K562 (cell line): ENCODE measurements at regions not wholly inside any gene's neighbourhood (a gene's known extent, or its start where the extent isn't known, plus 50 kb on each side); places are given as distances from the start of the nearest gene placed in this dataset.

Source experiments
- ATAC-seq: fragments of 200-7000 bp; cut with Tn5 transposase; 3 replicates; pipeline ENCODE4 v1.9.1; 2020; ENCODE audit warnings: moderate library complexity
- BruUV-seq: library from RNA; stranded (reverse); fragments of 400-500 nt; replicated peaks from 2 replicates; lab custom pipeline; 2021; lab: Mats Ljungman, UMichigan
- CTCF ChIA-PET: fragments of 300-600 bp; formaldehyde crosslinking; extraction: SDS; loops from one replicate; lab custom pipeline; 2021; ENCODE audit warnings: low intra/inter-chr PET ratio; lab: Yijun Ruan, JAX
- POLR2A ChIA-PET: fragments of 300-600, 350-650 bp; sonication (Branson Sonifier 250); formaldehyde crosslinking; extraction: SDS; loops from one replicate; lab custom pipeline; 2021; ENCODE audit warnings: antibody characterized with exemption, inconsistent platforms; lab: Yijun Ruan, JAX
- DNase-seq, 4 experiments: peaks; one replicate each; pipeline versions ENCODE4 v3.0.0 to v3.0.0-alpha.2; 2011 to 2018; ENCODE audit warnings: low spot score in 3 of 4, mixed read lengths in 3 of 4; ENCODE audit errors: extremely low read depth in 1 of 4
- FAIRE-seq: peaks from 2 replicates; lab custom pipeline; 2011; peaks lifted over from hg19 to GRCh38; lab: Jason Lieb, UNC
- H2AFZ ChIP-seq: 2 replicates; pipeline ENCODE4 v1.6.0; 2011; ENCODE audit warnings: low read depth, low read length, control low read depth, inconsistent platforms
- H3K27ac ChIP-seq: fragments of 200-600 bp; 3 replicates; pipeline ENCODE4 v1.8.0; 2011; ENCODE audit warnings: low read depth, mild to moderate bottlenecking, control low read depth, inconsistent platforms, low read length, moderate library complexity, mixed read lengths; ENCODE audit errors: extremely low read depth
- H3K27me3 ChIP-seq, 2 experiments: fragments of 300-600 bp in 1 of 2; 2 replicates in 1 of 2; 3 replicates in 1 of 2; pipeline versions ENCODE4 v1.6.0 to v1.8.0; 2011; ENCODE audit warnings: inconsistent platforms in 2 of 2, low read length in 2 of 2, mild to moderate bottlenecking in 1 of 2, mixed read lengths in 1 of 2, moderate library complexity in 1 of 2; ENCODE audit not compliant: control insufficient read depth in 2 of 2, insufficient read depth in 2 of 2
- H3K36me3 ChIP-seq: fragments of 300-600 bp; 3 replicates; pipeline ENCODE4 v1.8.0; 2011; ENCODE audit warnings: mild to moderate bottlenecking, low read length, inconsistent platforms; ENCODE audit not compliant: control insufficient read depth, insufficient read depth
- H3K4me1 ChIP-seq, 2 experiments: fragments of 200-600 bp in 1 of 2; replicated peaks in 1 of 2; 2 replicates in 1 of 2; 3 replicates in 1 of 2; pipeline versions ENCODE4 v1.5.1 to v1.8.0; 2011; ENCODE audit warnings: inconsistent platforms in 2 of 2, low read length in 2 of 2, mild to moderate bottlenecking in 1 of 2, mixed read lengths in 1 of 2, moderate library complexity in 1 of 2; ENCODE audit not compliant: control insufficient read depth in 2 of 2, insufficient read depth in 2 of 2
- H3K4me2 ChIP-seq: 2 replicates; pipeline ENCODE4 v1.6.1; 2011; ENCODE audit warnings: low read length, control low read depth, inconsistent platforms, mixed read lengths; ENCODE audit not compliant: insufficient read depth
- H3K4me3 ChIP-seq: fragments of 200-600 bp; sonication (generic), shearing (Covaris generic); 2 replicates; pipeline ENCODE4 v1.5.1; 2016; ENCODE audit warnings: control low read depth, inconsistent platforms
- H3K79me2 ChIP-seq: fragments of 200-600 bp; 3 replicates; pipeline ENCODE4 v1.8.0; 2011; ENCODE audit warnings: low read length, inconsistent platforms; ENCODE audit not compliant: control insufficient read depth, insufficient read depth
- H3K9ac ChIP-seq, 2 experiments: 2 replicates each; pipeline versions ENCODE4 v1.6.0 to v1.6.1; 2011; ENCODE audit warnings: low read depth in 2 of 2, low read length in 2 of 2, control low read depth in 1 of 2, inconsistent platforms in 1 of 2, mild to moderate bottlenecking in 1 of 2, mixed read lengths in 1 of 2; ENCODE audit not compliant: insufficient read depth in 1 of 2
- H3K9me1 ChIP-seq: one replicate; pipeline ENCODE4 v1.6.0; 2011; ENCODE audit warnings: inconsistent platforms, mild to moderate bottlenecking, low read length, moderate library complexity; ENCODE audit not compliant: control insufficient read depth, insufficient read depth
- H3K9me3 ChIP-seq: replicated peaks from 2 replicates; pipeline ENCODE4 v1.5.1; 2011; ENCODE audit warnings: low read depth, low read length, inconsistent platforms; ENCODE audit not compliant: control insufficient read depth, insufficient read depth
- H4K20me1 ChIP-seq: replicated peaks from 2 replicates; pipeline ENCODE4 v1.6.1; 2011; ENCODE audit warnings: low read length, inconsistent platforms, mixed read lengths; ENCODE audit not compliant: control insufficient read depth, insufficient read depth
- CBFB ChIP-seq: sonication (generic); formaldehyde crosslinking; IDR thresholded peaks from 2 replicates; pipeline ENCODE4 v1.4.0; 2020; ENCODE audit warnings: mild to moderate bottlenecking, missing genetic modification reagents
- CREB3L1 ChIP-seq: fragments of 450-650 bp; IDR thresholded peaks from 2 replicates; pipeline ENCODE4 v1.6.1; 2014; ENCODE audit warnings: low read depth, mild to moderate bottlenecking, moderate library complexity, borderline replicate concordance
- DPF2 ChIP-seq: fragments of 450-650 bp; IDR thresholded peaks from 2 replicates; pipeline ENCODE4 v1.6.1; 2016
- FOXA1 ChIP-seq: fragments of 450-650 bp; IDR thresholded peaks from 2 replicates; pipeline ENCODE4 v1.6.1; 2016; ENCODE audit warnings: mild to moderate bottlenecking, borderline replicate concordance
- IRF2 ChIP-seq: sonication (generic); formaldehyde crosslinking; IDR thresholded peaks from 2 replicates; pipeline ENCODE4 v1.8.1; 2022; ENCODE audit warnings: mild to moderate bottlenecking, missing genetic modification reagents
- KAT2B ChIP-seq: IDR thresholded peaks from one replicate; pipeline ENCODE4 v1.6.1; 2012; ENCODE audit warnings: low read depth, mild to moderate bottlenecking, control low read depth, inconsistent platforms, low read length, moderate library complexity
- L3MBTL2 ChIP-seq: fragments of 450-650 bp; IDR thresholded peaks from 2 replicates; pipeline ENCODE4 v1.6.1; 2016; ENCODE audit warnings: mild to moderate bottlenecking, moderate library complexity
- MEIS2 ChIP-seq: fragments of 450-650 bp; IDR thresholded peaks from 2 replicates; pipeline ENCODE4 v1.6.1; 2014; ENCODE audit warnings: mild to moderate bottlenecking; ENCODE audit not compliant: partially characterized antibody
- NR0B1 ChIP-seq: fragments of 450-650 bp; IDR thresholded peaks from one replicate; pipeline ENCODE4 v1.6.1; 2018; ENCODE audit warnings: mild to moderate bottlenecking, moderate library complexity; ENCODE audit not compliant: partially characterized antibody
- NR1H2 ChIP-seq: sonication (generic); formaldehyde crosslinking; IDR thresholded peaks from 2 replicates; pipeline ENCODE4 v1.4.0; 2020; ENCODE audit warnings: mild to moderate bottlenecking, missing genetic modification reagents
- NR2C2 ChIP-seq, 2 experiments: fragments of 200-800 bp in 1 of 2; sonication (Bioruptor generic) in 1 of 2; sonication (generic) in 1 of 2; formaldehyde crosslinking in 1 of 2; IDR thresholded peaks; 2 replicates each; pipeline versions ENCODE4 v1.6.1 to v1.8.0; 2016 to 2022; ENCODE audit warnings: mild to moderate bottlenecking in 1 of 2, missing compliant biosample characterization in 1 of 2, missing genetic modification characterization in 1 of 2, missing genetic modification reagents in 1 of 2
- SMARCE1 ChIP-seq: fragments of 450-650 bp; IDR thresholded peaks from 2 replicates; pipeline ENCODE4 v1.7.1; 2016; ENCODE audit warnings: mild to moderate bottlenecking
- ZBED1 ChIP-seq: IDR thresholded peaks from 2 replicates; pipeline ENCODE4 v1.6.1; 2014
- WGBS: fragments of 100-300 bp; shearing (Covaris generic); methylation state at CpG from one replicate; pipeline ENCODE4 v1.1.6; 2016; ENCODE audit warnings: low coverage, mixed read lengths; ENCODE audit not compliant: insufficient coverage; ENCODE audit errors: missing lambda C conversion rate; 5-methylcytosine and 5-hydroxymethylcytosine counted together
- in situ Hi-C: fragments of 300-500 bp; cut with MboI; formaldehyde crosslinking; loops from 4 replicates; pipeline ENCODE4 v1.15.0; 2018; ENCODE audit warnings: inconsistent platforms, mixed read lengths
- intact Hi-C: fragments of 100-400 bp; cut with micrococcal nuclease; formaldehyde crosslinking; loops from 2 replicates; pipeline ENCODE4 v1.14.2; 2022

DNA sequence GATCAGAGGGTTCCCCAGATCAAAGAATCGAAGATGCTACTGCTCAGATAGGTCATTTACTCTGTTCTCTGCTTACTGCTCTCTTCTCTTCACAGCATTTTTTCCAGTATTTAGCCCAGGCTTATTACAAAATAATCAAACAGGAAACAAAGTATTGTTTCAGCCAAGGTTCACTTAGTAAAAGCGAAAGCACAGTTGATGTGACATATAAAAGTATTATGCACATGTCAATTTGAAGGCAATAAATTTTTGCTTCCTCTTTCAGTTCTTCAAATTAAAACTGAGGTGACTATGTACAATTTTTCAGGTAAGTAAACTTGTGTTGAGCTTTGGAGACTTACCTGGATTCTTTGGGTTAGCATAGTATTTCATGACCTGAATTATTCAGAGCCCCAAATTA, 262.8 kb upstream of the CHST9 start:
- intact Hi-C loops, result no loop called here
- no peak overlapping the region for H2AFZ ChIP-seq
- no peak overlapping the region for H3K4me3 ChIP-seq
- FAIRE-seq, result no peak
- ATAC-seq, result no peak
- in situ Hi-C loops, result no loop called here
- CTCF ChIA-PET, result no interaction called here
- no peak overlapping the region for H3K27ac ChIP-seq
- H3K36me3 ChIP-seq, result no peaks in the 10 kb centered on the region
- WGBS, result 0% methylated on average over 2 of the region's 2 CpGs
- POLR2A ChIA-PET, result no interaction called here
- no peaks in the 10 kb centered on the region for H3K79me2 ChIP-seq
- H3K9me1 ChIP-seq, result no peaks in the 10 kb centered on the region
- H3K27me3 ChIP-seq, result no peaks in the 10 kb centered on the region
- no peak for TF ChIP-seq NR1H2 (CRISPR knock-in tag)
- TF ChIP-seq MEIS2, result no peak
- TF ChIP-seq NR2C2 (CRISPR knock-in tag; IDR thresholded peaks at IDR 0.05), result no peak
- no peak for TF ChIP-seq NR2C2 (tag; IDR thresholded peaks at IDR 0.05)
- no peak for TF ChIP-seq ZBED1
- no peak for TF ChIP-seq CBFB (CRISPR knock-in tag)
- no peak for TF ChIP-seq IRF2 (CRISPR knock-in tag)
- no peak for TF ChIP-seq NR0B1
- no peak for TF ChIP-seq L3MBTL2
- TF ChIP-seq DPF2, result no peak
- TF ChIP-seq FOXA1, result no peak
- no peak for TF ChIP-seq CREB3L1
- no peak for TF ChIP-seq KAT2B
- TF ChIP-seq SMARCE1, result no peak
- no peak overlapping the region for H3K4me2 ChIP-seq
- no peaks in the 10 kb centered on the region for H3K9me3 ChIP-seq
- no peak overlapping the region for H3K9ac ChIP-seq
- H4K20me1 ChIP-seq, result no peaks in the 10 kb centered on the region
- DNase-seq, result no peak
- no TSS peak for BruUV-seq
- no peaks in the 10 kb centered on the region for H3K4me1 ChIP-seq
